NCI-H345 (cell line): ENCODE measurements at regions not wholly inside any gene's neighbourhood (a gene's known extent, or its start where the extent isn't known, plus 50 kb on each side); places are given as distances from the start of the nearest gene placed in this dataset.
"Not testable (repeated sequence)": the region's sequence is repeated elsewhere in the genome, so short reads cannot be mapped to it uniquely, and the experiment has no call there.

Source experiments
- DNase-seq: peaks from one replicate; lab custom pipeline; 2025; lab: John Stamatoyannopoulos, UW

DNA sequence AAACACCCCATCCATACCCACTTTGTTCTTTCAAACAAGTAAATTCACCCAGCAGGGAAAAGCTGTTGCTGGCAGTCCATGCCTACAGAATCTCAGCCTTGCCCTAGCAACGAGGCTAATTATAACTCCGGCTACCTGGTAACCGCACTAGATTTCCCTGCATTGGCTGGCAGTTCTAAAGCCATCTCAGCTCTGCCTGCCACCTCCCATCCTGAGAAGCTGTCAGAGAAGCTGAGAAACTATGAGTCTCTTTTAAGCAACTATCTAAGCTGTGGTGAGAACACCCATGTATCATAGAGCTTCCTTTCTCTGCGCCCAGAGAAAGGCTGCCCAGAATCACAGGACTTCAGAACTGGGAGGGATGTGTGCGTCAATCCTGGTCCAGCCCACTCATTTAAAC lies 126.5 kb upstream of the NBPF9 start:
- not testable (repeated sequence) for DNase-seq

DNA sequence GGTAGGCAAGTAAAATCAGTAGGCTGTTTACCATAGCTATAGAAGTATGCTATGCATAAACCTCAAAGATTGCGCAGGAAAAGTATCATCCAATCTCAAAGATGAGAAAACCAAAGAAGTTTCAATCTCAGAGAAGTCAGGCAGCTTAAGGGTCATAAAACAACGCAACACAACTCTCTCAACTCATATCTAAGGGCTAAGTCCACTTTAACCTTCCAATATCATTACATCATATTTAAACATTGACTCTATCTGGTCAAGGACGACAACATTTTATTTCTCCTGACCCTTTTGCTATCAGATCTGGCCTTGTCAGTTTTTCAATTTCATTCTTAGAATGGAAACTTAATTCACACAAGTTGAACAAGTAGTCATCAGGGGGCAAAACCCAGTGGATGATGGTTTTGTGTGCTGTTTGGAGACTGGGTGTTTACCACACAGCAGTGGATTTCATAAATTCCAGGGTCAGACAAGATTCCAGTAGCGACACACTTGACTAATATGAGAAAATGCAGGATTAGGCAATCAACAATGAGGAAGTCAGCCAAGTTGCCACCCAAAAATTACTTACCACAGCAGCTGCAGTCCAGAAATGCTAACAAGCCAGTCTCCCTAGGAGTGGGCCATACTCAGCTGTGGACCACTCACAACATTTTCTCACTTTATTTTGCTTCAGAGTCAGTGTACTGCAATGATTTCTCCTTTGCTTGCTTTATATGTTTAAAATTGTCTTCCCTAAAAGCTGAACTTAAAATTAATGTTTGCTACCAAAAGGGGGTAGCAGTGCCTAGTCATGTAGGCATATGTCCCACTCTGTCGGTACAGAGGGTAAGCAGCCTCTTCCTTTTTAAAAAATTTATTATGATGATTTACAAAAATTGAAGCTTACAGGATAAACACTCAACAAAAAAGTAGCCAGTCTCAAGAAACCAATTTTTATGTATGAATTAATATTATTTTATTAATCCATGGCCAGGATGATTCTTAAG lies 131.9 kb upstream of the NBPF9 start:
- DNase-seq = not testable (repeated sequence)

DNA sequence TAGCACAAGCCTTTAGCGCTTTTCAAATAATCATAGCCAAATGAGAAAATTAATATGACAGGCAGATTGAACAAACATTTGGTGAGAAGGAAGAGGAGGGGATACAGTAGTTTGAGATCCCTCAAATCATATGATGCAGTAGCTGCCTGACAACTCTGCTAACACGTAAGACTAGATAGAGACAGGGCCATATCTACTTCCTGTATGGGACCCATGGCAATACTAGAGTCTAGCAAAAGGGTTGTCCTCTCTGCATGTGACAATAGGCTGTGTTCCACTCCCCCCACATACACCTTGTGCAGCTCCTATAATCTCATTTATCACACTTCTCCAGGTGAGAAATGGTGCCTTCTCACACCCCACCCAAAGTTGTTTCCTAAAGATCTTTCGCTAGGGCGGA lies 134.2 kb upstream of the NBPF9 start:
- DNase-seq = not testable (repeated sequence)

DNA sequence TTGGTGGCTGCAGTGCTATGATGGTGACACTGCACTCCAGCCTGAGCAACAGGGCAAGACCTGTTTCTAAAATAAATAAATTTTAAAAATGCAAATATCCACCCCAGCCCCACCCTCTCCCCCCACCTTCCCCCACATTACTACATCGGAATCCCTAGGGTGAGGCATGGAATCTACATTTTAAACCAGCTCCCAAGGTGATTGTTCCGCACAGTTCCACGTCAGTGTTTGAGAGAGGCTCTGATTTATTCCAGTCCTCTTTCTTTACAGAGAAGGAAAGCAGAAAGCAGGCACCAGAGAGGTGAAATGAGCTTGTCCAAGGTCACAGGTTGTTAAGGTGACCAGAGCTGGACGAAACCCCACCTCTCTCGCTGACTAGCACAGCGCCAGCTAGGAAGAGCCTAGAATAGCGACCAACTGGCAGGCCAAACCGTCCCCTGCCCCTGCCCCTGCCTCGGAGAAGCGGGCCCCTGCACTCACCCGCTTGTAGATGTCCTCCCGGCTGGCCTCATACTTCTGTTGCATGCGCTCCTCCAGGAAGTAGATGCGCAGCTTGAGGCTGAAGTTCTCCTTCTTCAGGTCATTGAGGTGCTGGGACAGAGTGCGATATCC lies 136.7 kb upstream of the NBPF9 start:
- DNase-seq = not testable (repeated sequence)

DNA sequence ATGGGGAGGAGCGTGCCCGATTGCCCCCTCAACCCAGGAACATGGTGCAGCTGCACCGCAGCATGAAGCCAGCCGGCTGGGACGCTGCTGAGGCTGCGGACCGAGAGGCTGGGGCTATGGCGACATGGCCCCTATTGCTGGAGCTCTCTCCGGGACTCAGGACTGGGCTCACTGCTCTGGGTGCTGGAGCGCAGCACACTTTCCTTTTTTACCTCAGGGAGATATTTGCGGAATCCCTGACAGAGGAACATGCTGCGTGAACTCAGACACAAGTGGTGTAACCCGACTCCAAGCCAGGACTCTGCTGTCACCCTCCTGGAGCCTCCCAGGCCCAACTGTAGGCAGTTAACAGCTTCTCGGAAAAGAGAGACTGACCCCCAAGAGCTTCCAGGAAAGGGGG lies 137.2 kb upstream of the NBPF9 start:
- DNase-seq = not testable (repeated sequence)

DNA sequence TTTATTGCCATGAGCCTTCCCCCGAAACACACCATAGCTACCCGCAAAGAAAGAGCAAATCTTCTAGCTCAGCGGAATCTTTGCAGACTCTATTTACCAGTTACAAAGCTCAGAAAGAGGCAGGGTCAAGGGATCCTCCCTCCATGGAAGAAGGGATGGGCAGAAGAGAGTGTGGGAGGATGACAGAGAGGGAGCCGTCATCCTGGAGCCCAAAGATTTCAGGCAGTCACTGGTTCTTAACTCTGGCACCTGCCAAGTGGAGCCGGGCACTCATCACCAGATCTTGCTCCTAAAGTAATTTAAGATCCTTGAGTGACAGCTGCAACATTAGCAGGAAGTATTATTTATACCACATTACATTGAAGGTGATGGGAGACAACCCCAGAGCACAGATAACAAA lies 137.9 kb upstream of the NBPF9 start:
- DNase-seq = not testable (repeated sequence)

DNA sequence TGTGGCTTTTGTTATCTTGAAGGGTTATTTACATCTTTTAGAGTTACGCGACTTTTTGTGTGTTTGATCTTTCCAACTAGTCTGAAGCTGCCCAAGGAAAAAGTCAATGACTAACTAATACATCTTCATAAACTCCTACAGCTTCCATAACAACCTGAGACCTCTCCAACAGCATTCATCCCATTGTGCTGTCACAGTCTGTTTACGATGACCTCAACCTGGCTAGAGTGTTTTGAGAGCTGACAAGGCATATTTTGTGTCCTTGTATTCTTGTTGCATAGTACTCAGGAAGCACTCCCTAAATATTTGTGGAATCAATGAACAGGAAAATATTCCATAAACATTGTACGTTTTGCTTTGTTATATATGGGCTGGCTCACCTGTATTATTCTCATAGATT lies 140.2 kb upstream of the NBPF9 start:
- DNase-seq = not testable (repeated sequence)

DNA sequence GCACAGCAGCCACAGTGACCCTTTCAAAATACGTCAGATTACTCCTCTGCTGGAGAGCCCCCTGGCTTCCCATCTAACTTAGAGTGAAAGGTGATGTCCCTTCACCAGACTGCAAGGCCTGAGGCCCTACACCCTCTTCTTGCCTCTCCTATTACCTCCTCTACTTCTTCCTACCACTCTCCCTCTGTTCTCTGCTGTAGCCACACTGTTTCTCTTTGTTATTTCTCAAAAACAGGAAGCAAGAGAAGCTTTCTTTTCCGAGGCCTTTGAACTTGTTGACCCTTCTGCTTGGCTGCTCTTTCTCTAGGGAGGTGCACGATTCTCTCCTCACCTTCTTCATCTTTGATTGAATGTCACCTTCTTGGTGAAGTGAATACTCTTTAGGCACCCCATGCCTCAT lies 141.3 kb upstream of the NBPF9 start:
- DNase-seq = not testable (repeated sequence)

DNA sequence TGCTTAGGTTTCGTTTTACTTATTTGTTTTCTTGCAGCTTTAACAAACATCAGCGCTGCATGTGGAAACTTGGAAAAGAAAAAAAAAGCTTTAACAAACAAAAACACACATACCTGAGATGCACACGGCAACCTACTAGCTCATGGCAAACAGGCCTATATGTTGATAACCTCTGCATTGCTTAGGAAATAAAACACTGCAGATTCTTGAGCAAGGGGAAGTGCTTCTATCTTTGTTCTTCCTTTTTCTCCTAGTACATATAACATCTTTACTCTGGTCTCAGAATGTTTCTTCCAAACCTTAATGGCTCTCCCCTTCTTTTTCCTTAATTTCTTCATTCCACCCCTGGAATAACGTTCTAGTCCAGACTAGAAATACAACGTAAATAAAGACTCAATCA lies 142.9 kb upstream of the NBPF9 start:
- not testable (repeated sequence) for DNase-seq

DNA sequence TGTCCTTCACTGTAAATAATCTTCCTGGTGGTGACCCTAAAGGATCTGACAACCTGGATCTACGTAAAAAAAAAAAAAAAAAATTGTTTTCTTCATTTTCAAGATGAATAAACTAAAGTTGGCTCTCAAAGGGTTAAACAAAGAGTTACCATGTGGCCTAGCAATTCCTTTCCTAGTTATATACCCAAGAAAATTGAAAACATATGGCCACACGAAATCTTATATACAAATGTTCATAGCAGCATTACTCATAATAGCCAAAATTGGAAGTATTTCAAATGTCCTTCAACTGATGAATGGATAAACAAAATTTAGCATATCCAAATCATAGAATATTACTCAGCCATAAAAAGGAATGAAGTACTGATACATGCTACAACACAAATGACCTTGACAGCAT lies 145.3 kb upstream of the NBPF9 start:
- DNase-seq = not testable (repeated sequence)

DNA sequence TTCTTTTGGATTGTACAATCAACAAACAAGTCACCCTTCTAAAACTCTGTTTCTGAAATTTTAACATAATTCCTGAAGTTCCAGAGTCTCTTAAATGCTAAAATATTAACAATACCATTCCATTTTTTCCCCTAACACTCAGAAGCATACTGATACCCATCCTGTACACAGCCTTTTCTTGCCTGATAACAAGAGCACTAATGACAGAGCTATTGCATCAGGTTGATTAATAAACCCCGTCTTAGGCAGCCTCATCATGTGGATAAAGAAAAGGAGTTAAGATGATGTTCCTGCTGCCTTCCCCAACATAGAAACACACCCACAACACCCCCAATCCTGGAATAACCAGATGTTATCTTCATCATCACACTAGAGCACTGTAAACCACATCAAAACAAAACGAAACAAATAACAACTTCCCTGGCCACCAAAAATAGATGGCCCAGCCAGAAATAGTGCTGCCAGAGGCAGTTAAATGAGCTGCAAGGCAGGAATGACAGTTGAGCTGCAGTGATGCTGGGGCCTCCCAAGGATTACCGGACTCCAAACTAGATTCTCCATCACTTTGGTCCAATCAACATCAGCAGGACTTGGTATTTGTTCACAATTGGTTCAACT lies 146.6 kb upstream of the NBPF9 start:
- not testable (repeated sequence) for DNase-seq

DNA sequence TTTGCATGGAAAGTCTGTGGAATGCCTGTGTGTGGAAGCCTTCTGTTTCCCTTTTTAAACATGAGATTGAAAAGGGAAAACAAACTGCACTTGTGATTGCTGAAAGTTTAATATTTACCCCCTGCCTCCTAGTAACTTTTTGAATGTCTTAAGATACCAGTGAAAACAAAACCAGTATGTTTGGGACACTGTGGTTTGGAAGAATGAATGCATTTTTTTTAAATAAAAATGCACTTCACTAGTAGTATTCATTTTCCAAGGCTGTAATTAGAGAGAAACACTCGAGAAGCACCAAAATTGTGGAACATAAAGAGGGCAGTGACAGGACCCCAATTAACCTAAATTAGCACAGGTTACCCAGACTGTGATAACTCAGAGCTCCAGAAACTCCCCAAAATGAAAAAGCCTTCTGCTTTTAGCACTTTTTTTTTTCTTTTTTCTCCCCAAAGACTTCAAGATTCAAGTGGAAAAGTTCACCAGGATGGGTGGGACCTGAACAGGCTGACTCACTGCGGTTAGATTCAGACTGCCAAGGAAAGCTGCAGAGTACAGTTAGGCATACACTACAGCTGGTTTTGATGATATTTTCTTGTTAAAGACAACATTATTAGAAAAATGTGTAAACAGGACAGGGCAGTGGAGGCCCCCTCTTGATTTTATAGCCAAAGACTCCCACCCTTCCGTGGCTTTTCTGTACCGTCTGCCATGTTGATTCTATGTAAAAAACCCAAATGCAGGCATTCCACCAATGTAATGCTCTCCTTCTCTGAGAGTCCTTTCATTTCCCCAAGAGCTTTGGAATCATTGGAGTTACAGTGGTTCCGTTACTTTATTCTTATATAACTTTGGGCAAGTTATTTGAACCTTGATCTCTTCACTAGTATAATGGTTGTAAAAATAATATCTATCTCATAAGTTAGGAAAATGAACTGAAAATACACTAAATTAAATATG lies 151.8 kb upstream of the NBPF9 start:
- not testable (repeated sequence) for DNase-seq

DNA sequence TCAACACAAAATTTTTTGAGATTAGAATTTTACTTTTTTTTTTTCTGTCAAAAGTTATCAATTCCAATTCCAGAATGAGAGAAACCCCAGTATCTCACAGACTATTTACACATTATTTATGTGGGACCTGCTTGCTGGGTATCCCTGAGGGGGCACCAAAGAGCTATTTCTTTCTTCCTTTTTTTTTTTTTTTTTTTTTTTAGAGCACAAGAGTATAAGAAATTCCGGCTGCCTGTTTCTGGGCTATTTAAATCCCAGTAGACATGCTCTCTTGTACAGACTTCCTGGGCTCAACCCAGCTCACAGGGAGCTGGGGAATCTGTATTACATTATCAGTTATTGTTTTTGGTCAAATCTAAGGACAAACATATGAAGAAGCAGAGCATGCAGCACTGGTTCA lies 156.9 kb upstream of the NBPF9 start:
- DNase-seq = not testable (repeated sequence)

DNA sequence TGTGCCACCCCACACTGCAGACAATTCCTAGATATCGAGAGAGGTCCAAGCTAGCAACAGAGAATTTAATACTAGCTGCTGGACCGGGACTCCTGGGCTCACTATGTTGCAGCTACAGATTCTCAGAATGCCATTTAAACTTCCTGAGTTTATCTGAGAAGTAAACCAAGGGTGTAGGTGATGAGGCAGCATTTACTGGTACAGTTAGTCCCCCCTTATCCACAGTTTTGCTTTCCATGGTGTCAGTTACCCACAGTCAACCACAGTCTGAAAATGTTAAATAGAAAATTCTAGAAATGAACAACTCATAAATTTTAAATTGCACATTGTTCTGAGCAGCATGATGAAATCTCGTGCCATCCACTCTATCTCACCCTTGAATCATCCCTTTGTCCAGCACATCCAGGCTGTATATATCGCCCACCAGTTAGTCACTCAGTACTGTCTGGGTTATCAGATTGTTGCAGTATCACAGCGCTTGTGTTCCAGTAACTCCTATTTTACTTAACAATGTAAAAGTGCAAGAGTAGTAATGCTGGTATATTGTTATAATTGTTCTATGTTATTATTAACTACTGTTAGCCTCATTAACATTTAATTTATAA lies 157.5 kb upstream of the NBPF9 start:
- DNase-seq = not testable (repeated sequence)

DNA sequence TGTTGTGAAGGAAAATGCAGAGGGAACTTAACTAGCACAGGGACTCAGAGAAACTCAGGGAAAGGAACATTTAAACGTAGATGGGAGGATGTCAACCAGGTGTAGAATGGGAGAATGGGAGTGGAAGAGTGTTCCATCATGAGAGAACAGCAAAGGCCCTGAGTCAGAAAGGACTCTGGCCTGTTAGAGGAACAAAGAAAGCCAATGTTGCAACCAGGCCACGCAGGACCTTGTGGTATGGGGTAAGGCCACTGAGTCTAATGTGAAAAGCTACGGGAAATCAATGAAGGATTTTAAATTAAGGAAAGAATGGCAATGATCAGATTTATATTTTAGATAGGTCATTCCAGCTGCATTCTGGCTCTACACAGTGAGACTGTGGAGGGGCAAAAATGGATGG lies 163.9 kb upstream of the NBPF9 start:
- not testable (repeated sequence) for DNase-seq

DNA sequence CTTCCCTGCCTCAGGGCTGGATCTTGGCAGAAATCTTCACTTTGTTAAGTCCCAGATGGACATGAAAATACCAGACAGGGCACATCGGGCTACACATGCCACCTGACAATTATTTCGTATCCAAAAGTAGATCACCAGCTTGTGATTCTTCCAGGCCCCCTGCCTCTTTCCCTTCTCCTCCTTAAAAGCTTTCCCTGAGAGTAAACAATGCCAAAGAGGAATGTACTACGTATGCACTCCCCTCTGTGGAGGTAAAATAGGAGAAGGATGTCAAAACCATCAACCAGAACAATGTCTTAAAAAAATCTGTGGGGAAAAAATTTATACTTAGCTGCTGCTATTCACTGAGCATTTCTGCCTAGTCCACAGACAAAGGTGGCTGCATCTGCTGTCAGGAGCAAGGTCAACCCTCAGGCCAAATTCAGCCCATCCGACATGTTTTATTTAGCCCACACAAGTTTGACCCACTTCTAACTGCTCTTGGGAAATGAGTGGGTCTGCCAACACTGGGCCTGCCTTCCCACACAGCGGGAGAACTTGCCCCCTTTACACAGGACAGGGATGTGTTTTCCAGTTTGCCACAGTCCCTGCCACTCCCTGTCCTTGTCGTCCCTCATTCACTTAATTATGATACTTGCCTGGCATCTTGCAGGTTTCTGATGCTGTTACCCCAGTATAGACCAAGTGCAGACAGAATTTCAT lies 165.8 kb upstream of the NBPF9 start:
- not testable (repeated sequence) for DNase-seq

DNA sequence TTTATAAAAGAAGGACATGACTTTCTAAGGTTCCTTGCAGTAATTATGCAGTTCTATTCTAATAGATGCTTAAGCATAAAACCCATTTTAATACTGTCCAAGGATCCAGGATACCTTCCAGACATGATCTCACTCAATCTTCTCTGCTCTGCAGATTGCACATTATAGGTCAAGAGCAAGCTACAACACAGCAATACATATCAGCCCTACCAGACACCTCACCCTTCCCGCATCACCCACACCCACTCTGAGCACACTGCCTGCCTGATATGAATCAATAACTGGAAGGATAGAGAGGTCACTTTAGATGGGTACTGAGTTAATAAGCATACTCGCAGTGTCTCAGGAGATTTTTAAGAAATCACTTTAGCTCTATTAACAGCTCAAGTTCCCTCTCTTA lies 166.5 kb upstream of the NBPF9 start:
- DNase-seq = not testable (repeated sequence)

DNA sequence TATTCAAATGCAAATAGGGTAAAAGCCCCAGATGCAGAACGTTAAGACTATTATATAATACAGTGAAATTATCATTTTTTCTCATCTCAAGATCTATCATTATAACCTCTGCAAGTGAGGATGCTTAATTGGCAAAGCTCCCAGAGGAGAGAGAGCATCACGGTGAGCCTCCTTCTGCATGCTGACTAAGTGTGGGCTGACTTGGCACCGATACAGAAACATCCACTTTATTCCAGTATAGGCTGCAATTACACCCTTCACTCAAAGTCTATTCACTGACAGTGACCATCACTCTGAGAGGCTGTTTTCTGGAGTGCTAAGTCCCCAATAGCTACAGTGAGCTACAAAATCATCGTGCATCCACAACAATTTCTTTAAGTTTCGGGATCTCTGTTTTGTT lies 171.1 kb upstream of the NBPF9 start:
- not testable (repeated sequence) for DNase-seq

DNA sequence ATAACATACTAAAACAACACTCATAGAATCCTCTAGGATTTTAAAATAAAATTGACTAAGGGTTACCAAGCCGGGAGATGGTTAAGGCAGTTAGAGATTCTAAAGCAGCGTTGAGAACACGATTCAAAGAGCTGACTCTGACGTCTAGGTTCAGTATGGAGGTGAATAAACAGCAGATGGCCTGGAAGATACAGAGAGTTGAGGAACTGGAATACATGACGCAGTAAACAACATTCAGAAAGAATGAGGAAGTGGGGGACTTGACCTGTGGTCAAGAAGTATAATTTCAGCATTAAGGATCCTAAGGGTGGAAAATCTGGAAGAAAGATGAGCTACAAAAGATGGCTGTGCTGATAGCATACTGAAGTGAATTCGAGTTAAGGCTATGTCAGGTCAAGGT lies 172.5 kb upstream of the NBPF9 start:
- not testable (repeated sequence) for DNase-seq

DNA sequence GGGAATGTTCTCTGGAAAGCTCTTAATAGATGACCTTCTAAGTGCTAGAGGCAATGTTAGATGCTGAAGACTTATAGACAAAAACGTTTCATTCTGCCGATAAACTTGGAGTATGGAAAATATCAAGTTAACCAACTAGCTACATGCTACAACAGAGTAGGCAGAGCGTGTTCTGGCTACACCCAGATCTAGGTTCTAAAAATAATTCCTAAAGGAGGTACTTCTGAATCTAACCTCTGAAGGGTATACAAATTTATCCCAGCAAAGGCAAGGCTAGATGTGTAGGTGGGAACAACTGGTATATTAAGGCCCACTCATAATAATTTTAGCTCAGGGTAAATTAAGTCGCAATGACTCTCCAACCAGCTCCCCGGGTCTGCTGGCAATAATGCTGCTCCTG lies 173.1 kb upstream of the NBPF9 start:
- not testable (repeated sequence) for DNase-seq
